DOHH2 (cell line): ENCODE measurements at regions not wholly inside any gene's neighbourhood (a gene's known extent, or its start where the extent isn't known, plus 50 kb on each side); places are given as distances from the start of the nearest gene placed in this dataset.

Experiments used
- H3F3A ChIP-seq: fragments of 200-600 bp; sonication (generic), shearing (Covaris generic); 2 replicates; pipeline ENCODE4 v1.6.0; 2016; ENCODE audit warnings: antibody characterized with exemption, mild to moderate bottlenecking; ENCODE audit not compliant: control insufficient read depth, insufficient read depth
- H3K27ac ChIP-seq: fragments of 200-600 bp; sonication (generic); 2 replicates; pipeline ENCODE4 v1.5.1; 2014; ENCODE audit warnings: low read depth, mild to moderate bottlenecking, low read length, moderate library complexity
- H3K27me3 ChIP-seq: fragments of 200-600 bp; sonication (generic); 2 replicates; pipeline ENCODE4 v1.6.1; 2014; ENCODE audit warnings: mild to moderate bottlenecking, low read length, mixed read lengths; ENCODE audit not compliant: control insufficient read depth
- H3K36me3 ChIP-seq: fragments of 200-600 bp; sonication (generic); 2 replicates; pipeline ENCODE4 v1.6.1; 2014; ENCODE audit warnings: mild to moderate bottlenecking, low read length, moderate library complexity, mixed read lengths; ENCODE audit not compliant: control insufficient read depth
- H3K4me1 ChIP-seq: fragments of 200-600 bp; sonication (generic); 2 replicates; pipeline ENCODE4 v1.6.1; 2014; ENCODE audit warnings: mild to moderate bottlenecking, low read length, mixed read lengths; ENCODE audit not compliant: control insufficient read depth
- H3K4me2 ChIP-seq: fragments of 200-600 bp; sonication (generic); 2 replicates; pipeline ENCODE4 v1.6.0; 2014; ENCODE audit warnings: mild to moderate bottlenecking, low read length, moderate library complexity
- H3K4me3 ChIP-seq: fragments of 200-600 bp; sonication (generic); 2 replicates; pipeline ENCODE4 v1.5.1; 2014; ENCODE audit warnings: mild to moderate bottlenecking, low read length, mixed read lengths
- H3K79me2 ChIP-seq: fragments of 200-600 bp; sonication (generic); 2 replicates; pipeline ENCODE4 v1.6.1; 2014; ENCODE audit warnings: mild to moderate bottlenecking, low read length, mixed read lengths; ENCODE audit not compliant: control insufficient read depth
- H3K9me2 ChIP-seq: fragments of 200-600 bp; sonication (generic); replicated peaks from 2 replicates; pipeline ENCODE4 v1.6.1; 2014; ENCODE audit warnings: mild to moderate bottlenecking, low read length, mixed read lengths; ENCODE audit not compliant: control insufficient read depth
- H3K9me3 ChIP-seq: fragments of 200-600 bp; sonication (generic); 2 replicates; pipeline ENCODE4 v1.6.1; 2014; ENCODE audit warnings: antibody characterized with exemption, low read length, mixed read lengths; ENCODE audit not compliant: control insufficient read depth, insufficient read depth
- H4K20me1 ChIP-seq: fragments of 200-600 bp; sonication (generic); 2 replicates; pipeline ENCODE4 v1.6.0; 2014; ENCODE audit warnings: low read depth, mild to moderate bottlenecking, antibody characterized with exemption, low read length, moderate library complexity; ENCODE audit not compliant: control insufficient read depth, insufficient read depth
- EZH2phosphoT487 ChIP-seq: fragments of 200-600 bp; sonication (generic); IDR thresholded peaks from 2 replicates; pipeline ENCODE4 v1.6.1; 2017; ENCODE audit warnings: borderline replicate concordance, mild to moderate bottlenecking, antibody characterized with exemption, low read length, moderate library complexity, mixed read lengths
- TF ChIP-seq, protein P1 (sequence below): fragments of 200-600 bp; sonication (generic); IDR thresholded peaks from one replicate; pipeline ENCODE4 v1.5.1; 2014; ENCODE audit warnings: antibody characterized with exemption, mild to moderate bottlenecking, low read depth, low read length; ENCODE audit not compliant: poor library complexity, severe bottlenecking

DNA sequence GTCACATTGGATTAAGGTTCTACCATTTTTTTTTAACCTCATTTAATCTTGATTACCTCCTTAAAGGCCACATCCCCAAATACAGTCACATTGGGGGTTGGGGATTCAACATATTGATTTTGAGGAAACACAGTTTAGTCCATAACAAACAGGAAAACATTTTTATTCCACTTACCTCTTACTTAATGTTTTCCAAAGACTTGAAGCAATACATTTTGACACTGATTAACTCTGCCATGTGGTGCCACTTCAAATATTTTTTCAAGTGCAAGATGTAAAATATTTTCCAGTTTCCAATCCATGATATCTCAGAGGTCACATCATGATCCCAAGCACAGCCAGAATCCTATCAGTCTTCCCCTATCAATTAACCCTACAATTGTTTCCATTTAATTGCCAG lies 548.0 kb downstream of the CSNK1G3 start:
- no peak overlapping the region for H3K4me2 ChIP-seq
- no peaks in the 10 kb centered on the region for H3K27me3 ChIP-seq
- H3K79me2 ChIP-seq: no peaks in the 10 kb centered on the region
- H4K20me1 ChIP-seq: no peaks in the 10 kb centered on the region
- H3K27ac ChIP-seq: no peak overlapping the region
- 0 out of 2 replicates have a peak, but pooled peaks cover 2% of the 10 kb centered on the region for H3F3A ChIP-seq
- H3K36me3 ChIP-seq: no peaks in the 10 kb centered on the region
- H3K9me3 ChIP-seq: no peaks in the 10 kb centered on the region
- no peaks in the 10 kb centered on the region for H3K9me2 ChIP-seq
- peaks cover 34% of the 10 kb centered on the region for H3K4me1 ChIP-seq
- TF ChIP-seq EZH2phosphoT487: no peak
- H3K4me3 ChIP-seq: no peak overlapping the region

DNA sequence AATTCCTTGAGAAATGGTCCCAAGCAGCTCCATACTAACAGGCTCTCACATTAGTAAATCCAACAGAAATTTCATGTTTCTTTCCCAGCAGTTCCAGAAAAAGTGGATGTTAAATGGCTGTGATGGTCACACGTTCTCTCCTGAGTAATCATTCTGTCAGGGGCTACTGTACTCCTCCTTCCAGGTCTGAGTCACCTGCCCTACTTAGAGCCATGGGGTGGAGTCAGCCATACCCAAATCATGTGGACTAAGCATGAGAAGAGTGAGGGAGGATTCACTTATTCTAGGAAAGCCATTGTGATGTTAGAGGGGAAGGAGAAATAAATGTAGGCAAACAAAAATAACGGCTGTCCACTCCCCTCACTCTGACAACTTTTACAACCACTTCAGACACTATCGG lies 547.2 kb downstream of the CSNK1G3 start:
- Histone ChIP-seq H3K36me3 (no peaks in the 10 kb centered on the region), H4K20me1 (no peaks in the 10 kb centered on the region), H3K4me2 (no peak overlapping the region), H3K4me3 (no peak overlapping the region), H3K79me2 (no peaks in the 10 kb centered on the region), H3K9me3 (no peaks in the 10 kb centered on the region), H3K27ac (no peak overlapping the region), H3K27me3 (no peaks in the 10 kb centered on the region), H3F3A (peaks cover 5% of the 10 kb centered on the region; the same call in 1 of the 2 replicates), H3K4me1 (peaks cover 38% of the 10 kb centered on the region), H3K9me2 (no peaks in the 10 kb centered on the region)
- TF ChIP-seq, protein P1, sequence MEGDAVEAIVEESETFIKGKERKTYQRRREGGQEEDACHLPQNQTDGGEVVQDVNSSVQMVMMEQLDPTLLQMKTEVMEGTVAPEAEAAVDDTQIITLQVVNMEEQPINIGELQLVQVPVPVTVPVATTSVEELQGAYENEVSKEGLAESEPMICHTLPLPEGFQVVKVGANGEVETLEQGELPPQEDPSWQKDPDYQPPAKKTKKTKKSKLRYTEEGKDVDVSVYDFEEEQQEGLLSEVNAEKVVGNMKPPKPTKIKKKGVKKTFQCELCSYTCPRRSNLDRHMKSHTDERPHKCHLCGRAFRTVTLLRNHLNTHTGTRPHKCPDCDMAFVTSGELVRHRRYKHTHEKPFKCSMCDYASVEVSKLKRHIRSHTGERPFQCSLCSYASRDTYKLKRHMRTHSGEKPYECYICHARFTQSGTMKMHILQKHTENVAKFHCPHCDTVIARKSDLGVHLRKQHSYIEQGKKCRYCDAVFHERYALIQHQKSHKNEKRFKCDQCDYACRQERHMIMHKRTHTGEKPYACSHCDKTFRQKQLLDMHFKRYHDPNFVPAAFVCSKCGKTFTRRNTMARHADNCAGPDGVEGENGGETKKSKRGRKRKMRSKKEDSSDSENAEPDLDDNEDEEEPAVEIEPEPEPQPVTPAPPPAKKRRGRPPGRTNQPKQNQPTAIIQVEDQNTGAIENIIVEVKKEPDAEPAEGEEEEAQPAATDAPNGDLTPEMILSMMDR: no peak

DNA sequence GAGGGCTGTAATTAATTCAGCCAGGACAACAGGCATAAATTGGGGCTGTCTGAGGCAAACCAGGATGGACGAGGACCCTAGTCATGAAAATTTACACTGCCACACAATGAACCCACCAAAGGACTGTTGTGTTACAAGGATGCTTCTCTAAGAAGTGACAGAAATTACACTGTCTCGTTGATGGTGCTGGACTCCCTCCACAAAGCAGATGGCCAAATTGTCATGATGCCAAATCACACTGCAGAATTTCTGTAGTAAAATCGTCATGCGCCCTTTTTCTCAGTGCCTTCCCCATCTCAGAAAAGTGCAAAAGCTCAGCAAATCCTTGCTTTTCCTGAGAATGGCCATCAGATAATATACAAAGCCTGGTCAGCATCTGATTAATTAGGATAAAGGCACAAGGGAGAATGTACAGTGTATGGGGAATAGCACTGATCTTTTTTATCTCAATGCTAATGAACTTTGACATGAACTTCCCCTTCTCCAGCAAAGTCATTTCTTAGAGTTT lies 545.8 kb downstream of the CSNK1G3 start:
- Histone ChIP-seq H3K4me3 (peak overlapping the region; percentile 66), H4K20me1 (no peaks in the 10 kb centered on the region), H3K4me2 (peak overlapping the region; percentile 84), H3K9me3 (no peaks in the 10 kb centered on the region), H3K4me1 (peaks cover 42% of the 10 kb centered on the region), H3K36me3 (no peaks in the 10 kb centered on the region), H3F3A (peaks cover 5% of the 10 kb centered on the region; the same call in 1 of the 2 replicates), H3K27me3 (no peaks in the 10 kb centered on the region), H3K27ac (peak overlapping the region; percentile 56), H3K79me2 (no peaks in the 10 kb centered on the region), H3K9me2 (no peaks in the 10 kb centered on the region)
- TF ChIP-seq, protein P1: no peak
- TF ChIP-seq EZH2phosphoT487: no peak

DNA sequence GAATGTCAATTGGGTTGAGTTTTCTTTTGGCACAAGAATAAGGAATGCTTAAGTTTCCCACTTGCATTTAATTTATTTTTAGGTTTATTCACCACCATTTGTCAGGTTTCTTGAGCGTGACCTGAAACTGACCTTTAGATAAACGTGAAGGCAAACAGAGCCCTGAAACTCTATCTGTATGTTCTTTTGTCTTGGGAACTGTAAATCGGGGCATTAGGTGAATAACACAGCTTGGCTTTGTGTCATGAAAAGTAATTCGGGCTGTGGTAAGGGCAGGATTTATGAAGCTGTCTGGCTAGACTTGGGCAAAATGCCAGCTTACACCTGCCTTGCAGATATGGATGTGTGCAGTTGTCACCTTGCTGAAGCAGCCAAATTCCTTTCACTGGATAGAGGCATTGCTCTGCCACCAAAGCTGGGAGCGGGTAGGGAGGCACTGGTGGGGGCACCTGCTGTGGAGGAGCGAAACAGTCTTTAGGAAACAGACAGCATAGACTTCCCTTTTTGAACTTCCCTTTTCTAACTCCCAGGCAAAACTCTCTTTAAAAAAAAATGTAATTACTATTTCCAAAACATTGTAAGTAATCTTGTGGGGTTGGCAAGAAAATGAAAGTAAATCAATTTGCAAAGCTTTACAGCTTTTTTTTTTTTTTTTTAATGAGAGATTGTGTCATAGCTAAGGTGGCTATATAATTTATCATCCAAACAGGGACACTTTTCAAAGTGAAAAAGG lies 545.2 kb downstream of the CSNK1G3 start:
- Histone ChIP-seq H3K4me3 (peak overlapping the region; percentile 66), H3F3A (peaks cover 5% of the 10 kb centered on the region; the same call in 1 of the 2 replicates), H4K20me1 (no peaks in the 10 kb centered on the region), H3K9me3 (no peaks in the 10 kb centered on the region), H3K9me2 (no peaks in the 10 kb centered on the region), H3K36me3 (no peaks in the 10 kb centered on the region), H3K27ac (peak overlapping the region; percentile 56), H3K4me2 (peak overlapping the region; percentile 84), H3K4me1 (peaks cover 42% of the 10 kb centered on the region), H3K27me3 (no peaks in the 10 kb centered on the region), H3K79me2 (no peaks in the 10 kb centered on the region)
- TF ChIP-seq EZH2phosphoT487: no peak
- TF ChIP-seq, protein P1: no peak
